HG02678 (cell line): ENCODE measurements at regions not wholly inside any gene's neighbourhood (a gene's known extent, or its start where the extent isn't known, plus 50 kb on each side); places are given as distances from the start of the nearest gene placed in this dataset.

Experiments
- ATAC-seq: cut with Tn5 transposase; IDR thresholded peaks from one replicate; pipeline ENCODE4 v1.9.1; 2021; ENCODE audit warnings: mild to moderate bottlenecking, moderate library complexity; ENCODE audit not compliant: unreplicated experiment

DNA sequence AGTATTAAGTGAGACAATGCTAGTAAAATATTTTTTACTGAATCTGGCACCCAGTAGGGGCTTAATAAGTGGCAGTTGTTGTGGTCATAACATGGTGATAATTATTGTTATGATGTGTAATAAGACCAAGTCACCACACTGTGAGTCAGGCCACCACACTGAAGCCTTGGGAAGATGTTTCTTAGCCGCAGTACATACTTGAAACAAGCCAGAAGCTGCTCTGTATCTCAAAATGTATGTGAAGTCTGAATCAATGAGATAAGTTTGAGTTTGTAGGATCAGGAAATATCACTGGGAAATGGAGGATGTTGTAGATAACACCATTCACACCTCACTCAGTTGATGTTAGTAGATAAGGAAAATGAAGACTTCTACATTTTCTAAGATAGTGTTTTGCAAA, 51.3 kb upstream of the PTPN3 start:
- ATAC-seq, result no peak

DNA sequence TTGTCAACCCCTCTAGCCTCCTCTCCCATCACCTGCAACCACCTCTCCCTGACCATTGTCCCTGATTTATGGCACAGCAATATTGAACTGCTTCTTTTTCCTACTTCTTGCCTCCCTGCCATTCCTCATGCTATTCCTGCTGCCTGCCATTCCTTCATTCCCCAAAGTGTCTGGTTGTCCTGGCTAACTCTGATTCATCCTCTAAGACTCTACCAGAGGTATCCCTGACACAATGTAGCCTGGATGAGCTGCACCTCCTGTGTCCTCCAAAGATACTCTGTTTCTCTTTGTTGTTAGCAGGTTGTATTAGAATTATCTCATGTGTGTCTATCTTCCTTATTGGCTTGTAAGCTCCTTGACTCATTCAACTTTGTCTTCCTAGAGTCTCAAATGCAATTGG, 53.5 kb upstream of the PTPN3 start:
- no peak for ATAC-seq

DNA sequence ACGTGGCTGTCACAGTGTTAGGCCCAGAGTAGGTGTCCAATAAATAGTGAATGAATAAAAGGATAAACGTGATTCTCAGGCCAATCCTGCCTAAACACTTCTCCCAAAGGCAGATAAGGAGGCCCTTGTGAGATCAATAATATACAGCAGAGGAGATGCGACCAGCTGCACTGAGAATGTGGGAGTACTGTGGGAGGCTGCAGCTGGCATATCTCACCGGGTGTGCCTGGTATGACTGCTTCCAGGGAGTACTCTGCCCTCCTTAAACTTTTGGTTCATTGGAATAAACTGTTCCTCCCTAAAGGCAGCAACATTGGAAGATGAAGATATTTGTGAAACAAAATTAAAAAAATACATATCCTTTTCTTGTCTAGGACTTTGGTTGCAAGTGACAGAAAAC, 57.1 kb upstream of the PTPN3 start:
- no peak for ATAC-seq

DNA sequence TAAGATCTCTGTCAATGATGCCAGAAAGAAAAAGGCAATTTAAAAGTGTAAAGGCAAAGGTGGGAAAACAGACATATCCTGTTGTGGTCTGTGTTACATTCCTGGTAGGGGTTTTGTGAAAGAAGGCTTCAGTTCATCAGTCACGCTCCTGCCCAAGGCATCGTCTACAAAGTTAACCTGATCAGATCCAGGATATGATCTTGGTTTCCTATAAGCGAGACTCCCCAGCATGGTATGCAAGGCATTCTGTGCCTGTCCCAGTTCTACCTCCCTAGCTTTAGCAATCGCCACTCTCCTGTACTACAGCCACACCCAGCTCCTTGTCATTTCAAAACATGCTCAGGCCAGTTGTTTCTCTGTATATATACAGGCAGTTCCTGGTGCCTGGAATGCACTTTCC, 58.0 kb upstream of the PTPN3 start:
- no peak for ATAC-seq

DNA sequence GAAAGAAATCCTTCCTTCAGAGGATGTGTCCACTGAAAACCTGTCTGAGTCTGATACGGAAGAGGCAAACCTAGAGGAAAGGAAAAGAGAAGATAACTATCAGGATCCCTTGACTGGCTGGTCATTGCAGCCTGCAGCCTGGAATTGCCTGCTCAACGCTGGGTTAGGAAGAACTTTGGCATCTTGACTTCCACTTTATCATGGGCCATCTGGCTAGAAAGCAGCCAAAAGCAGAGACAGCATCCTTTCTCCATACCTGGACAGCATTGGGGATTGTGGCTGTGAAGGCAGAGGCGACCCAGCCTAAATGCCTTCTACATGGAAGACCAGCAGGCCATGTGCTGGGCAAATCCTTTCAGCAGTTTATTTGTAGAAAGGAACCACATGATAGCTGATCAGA, 58.7 kb upstream of the PTPN3 start:
- no peak for ATAC-seq

DNA sequence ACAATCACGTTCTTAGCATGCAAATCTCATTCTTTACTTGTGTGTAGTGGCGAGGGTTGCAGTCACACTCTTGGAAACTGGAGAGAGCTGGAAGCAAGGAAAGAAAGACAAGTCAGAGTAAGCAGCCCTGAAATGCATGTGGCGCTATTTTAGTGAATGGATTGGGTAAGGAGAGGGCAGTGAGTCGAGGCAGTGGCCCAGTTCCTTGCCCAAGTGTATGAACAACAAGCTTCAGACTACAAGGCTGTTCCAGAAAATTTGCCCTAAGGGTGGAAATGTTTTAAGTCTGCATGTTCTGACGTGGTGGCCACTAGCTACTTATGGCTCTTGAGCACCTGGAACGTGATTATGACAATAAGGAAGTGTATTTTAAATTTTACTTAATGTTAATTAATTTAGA, 59.4 kb upstream of the PTPN3 start:
- no peak for ATAC-seq

DNA sequence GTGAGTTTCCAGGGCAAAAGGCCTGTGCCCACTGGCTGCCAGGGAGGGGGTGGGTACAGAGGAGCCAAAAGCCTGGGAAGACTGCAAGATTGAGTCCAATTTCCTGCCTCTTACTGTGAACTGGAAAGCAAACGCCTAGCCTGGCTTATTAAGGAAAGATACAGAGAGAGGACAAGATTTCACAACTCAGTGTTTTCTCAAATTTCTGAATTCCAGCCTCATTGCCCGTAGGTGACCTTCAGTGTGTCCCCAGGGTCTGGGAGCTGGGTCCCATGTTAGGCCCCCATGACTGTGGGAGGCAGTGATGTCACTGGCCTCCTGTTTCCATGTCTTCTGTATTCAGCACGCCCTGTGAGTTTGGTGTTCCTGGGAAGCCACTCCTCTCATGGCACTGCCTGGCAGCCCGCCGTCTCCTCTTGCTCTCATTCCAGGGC, 60.6 kb upstream of the PTPN3 start:
- ATAC-seq, result no peak

DNA sequence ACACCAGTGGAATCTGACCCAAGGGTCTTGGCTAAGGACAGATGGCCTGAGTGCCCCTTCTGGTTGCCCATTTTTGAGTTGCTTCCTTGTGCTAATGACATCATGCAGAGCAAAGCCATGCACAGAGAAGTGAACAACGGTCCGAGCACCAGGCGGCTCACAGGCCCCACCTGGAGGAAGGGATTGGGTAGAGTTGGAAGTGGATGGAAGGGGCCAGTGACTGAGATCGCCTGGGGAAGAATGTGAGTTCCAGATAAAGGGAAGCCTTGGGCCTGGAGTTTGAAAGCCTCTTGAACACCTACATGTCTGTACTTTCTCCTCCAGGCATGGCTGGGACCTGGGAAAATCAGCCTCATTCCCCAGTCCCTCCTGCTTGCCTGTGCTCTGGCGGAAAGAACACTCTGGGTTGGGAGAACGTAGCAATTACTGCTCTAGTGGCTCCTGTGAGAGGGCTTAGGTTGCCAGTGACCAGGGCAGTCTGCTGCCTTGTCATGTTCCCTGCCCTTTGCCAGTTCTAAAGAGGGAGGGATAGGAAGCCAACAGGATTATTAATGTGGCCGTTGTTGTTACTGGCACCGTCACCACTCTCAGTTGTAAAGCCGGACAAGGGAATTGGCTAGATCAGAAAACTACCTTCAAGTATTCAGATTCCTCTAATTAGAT, 62.5 kb upstream of the PTPN3 start:
- ATAC-seq, result no peak

DNA sequence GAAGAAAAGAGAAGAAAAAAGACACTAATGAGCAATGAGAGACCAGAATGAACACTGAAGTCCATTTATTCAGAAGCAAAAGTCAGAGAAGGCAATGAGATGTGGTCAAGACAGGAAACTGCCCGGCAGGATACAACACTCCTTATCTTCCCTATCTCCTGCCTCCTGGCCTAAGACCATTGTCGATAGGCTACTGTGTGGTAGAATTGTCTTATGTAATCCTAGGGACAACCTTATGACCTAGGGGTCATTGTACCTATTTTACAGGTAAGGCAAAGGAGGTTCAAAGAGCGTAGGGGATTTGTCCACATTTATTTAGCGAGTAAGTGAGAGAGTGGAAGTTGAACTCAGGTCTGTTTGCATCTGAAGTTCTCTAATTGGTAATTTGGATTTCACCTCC, 63.0 kb upstream of the PTPN3 start:
- no peak for ATAC-seq

DNA sequence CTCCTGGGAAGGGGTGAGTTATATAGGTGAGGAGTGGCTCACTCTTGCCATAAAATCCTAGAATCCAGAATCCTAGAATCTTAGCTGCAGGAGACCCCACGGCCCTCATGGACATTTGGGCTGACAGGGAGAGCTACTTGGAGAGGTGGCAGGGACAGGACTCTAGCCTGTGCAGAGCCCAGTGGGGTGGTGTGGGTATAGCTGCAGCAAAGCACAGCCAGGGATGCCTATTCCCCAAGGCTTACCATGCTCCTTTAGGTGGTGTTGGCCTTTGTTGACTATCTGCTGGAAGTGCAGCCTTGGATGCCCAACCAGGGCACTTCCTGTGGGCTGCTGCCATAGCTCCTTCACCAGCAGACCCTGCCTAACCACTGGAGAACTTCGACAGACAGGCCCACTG, 70.0 kb upstream of the PTPN3 start:
- no peak for ATAC-seq

DNA sequence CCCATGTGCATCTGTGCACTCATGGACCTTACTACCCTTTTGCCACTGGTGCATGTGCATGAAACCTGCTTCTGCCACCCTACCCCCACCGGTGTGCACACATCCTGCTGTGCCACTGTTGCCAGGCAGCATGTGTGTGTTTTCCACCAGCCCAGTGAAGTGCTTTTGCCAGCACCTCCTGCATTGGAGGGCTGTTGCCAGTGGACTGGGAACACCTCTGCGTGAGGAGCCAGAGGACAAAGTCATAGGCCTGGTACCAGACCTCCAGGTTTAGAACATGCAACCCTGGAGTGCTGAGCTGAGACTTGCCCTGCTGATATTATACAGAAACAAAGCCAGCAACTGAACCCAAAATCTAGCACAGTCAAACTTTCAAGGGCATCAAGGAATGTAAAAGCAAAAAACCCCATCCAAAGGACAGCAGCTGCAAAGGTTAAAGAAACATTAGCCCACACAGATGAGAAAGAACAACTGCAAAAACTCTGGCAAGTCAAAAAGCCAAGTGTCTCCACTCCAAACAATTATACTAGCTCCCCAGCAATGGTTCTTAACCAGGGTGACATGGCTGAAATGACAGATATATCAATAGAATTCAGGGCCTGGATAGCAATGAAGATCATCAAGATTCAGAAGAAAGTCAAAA, 70.6 kb upstream of the PTPN3 start:
- ATAC-seq, result no peak

DNA sequence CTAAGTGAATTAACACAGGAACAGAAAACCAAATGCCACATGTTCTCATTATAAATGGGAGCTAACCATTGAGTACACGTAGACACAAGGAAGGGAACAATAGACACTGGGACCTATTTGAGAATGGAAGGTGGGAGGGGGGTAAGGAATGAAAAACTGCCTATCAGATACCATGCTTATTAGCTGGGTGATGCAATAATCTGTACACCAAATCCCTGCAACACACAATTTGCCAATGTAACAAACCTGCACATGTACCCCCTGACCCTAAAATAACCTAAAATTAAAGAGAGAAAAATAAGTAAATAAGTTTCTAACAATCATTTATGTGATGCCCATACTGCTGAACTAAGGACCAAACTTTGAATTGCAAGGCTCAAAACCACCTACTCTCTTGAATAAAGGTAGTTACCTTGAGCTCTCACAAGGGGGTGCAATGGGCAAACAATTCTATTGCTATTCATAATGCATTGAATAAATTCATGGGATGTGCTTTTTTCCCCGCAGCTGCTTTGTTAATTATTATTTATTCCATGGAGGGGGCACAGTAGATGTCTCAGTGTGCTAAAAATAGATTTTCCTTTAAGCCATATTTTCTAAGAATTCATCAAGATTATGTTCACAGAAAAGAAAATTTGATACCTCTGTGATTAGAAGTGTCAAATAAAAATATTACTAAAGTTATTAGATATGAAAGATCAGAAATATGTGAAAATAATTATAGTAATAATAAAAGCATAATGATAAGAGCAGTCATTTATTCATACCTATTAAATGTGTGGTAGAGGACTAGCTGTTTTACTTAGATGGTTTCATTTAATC, 76.2 kb upstream of the PTPN3 start:
- ATAC-seq, result peak; percentile 64

DNA sequence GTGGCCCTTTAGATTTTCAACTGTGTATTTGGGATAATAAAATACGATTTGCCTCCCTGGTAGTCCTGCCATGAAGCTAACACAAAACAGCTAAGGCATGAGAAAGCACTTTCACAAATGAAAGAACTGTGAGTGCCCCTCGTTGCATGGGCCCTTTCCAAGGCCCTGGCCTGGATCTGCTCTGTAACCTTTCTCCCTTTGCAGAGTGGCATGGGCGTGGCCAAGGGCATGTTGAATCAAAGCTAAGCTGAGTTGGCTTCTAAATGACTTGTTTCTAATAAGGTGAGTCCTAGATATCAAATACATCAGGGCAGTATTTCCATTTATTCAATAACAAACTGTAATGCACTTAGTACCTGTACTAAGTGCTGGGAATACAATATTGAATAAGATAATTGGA, 78.7 kb upstream of the PTPN3 start:
- ATAC-seq, result no peak

DNA sequence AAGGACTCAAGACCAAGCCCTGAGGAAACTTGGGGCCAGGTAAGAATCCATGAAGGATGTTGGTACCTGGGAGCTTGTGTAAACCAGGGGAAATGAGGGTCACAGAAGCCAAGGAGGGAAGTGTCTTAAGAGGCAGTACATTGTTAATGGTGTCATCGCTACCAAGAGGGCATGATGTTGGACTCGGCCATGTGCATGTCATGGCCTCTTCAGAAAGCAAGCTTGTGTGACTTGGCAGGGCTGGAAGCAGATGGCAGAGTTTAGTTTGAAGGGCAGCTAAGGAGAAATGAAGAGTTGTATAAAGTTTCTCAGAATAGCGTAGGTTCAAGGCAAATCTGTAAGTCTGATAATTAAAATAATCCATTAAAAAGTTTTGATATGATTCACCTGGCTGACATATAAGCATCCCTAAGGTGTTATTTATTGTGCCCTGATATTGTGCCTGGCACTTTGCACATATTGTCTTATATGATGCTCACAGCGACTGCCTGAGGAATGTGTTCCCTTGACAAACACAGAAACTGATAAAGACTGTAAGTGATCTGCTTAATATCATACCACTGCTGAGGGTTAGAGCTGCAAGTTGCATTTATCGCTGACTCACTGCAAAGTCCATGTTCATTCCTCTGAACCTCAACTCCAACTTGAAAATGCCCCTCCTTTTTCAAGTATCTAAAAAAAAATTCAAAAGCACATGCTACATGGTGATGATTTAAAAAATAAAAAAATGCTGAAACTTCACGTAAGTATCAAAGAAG, 81.3 kb upstream of the PTPN3 start:
- no peak for ATAC-seq

DNA sequence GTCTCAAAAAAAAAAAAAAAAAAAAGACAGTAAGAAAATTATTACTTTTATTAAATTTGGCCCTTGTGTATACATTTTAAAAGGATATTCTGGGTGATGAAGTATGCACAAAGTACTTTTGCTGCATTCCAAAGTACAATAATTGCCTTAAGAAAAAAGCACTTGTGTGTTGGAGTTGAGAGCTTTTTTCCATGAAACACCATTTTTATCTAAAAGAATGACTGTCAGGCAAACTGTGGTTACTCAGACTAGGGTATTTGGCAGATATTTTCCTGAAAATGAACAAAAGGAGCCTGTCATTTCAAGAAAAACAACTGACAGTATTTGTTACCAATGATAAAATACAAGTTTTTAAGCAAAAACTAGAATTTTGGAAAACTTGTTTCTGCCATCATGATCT, 84.3 kb upstream of the PTPN3 start:
- ATAC-seq, result no peak

DNA sequence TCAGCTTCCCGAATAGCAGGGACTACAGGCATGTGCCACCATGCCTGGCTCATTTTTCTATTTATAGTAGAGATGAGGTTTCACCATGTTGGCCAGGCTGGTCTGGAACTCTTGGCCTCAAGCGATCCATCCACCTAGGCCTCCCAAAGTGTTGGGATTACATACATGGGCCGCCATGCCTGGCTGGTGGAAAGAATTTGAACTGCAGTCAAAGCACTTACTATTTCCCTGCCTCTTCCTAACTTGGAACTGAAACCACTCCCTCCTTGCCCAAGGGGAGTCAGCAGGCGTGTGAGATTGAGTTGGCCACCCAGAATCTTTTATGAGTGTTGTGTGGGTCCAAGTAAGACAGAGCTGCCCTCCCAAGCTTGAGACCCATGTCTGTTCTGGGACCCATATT, 86.1 kb upstream of the PTPN3 start:
- ATAC-seq, result no peak

DNA sequence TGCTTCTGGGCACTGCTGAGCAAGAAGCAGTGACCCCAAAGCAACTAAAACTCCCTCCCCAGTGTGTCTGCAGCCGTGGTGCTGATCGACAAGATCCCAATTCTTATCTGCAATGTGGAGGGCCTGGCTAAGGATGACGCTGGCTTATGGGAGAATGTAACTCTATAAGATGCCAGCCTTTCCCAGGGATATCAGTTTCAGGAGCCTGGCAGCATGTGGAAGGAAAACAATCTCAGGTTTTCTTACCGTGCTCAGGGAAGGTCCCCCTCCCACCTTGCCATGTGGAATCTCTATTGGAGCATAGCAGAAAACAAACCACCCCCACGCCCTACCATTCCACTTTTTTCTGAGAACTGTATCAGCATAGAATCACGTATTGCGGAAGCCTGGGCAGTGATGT, 87.7 kb upstream of the PTPN3 start:
- no peak for ATAC-seq

DNA sequence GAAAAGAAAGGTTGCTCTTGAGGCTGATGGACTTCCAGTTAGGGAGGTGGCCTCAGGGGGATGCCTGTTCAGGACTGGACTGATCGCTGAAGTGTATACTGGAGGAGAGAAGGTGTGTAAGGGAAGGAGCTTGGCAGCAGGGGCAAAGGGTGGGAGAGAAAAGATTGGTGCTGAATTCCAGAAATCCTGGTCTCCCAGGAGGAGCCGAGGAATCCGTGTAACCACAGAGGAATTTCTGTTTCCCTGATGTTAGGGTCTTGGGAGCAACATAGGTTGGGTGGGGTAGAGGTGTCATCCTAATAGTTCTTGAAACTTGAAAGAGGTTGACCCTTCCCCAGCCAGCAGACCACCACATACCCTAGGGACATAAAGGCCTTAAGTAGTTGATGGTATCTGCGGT, 88.9 kb upstream of the PTPN3 start:
- no peak for ATAC-seq

DNA sequence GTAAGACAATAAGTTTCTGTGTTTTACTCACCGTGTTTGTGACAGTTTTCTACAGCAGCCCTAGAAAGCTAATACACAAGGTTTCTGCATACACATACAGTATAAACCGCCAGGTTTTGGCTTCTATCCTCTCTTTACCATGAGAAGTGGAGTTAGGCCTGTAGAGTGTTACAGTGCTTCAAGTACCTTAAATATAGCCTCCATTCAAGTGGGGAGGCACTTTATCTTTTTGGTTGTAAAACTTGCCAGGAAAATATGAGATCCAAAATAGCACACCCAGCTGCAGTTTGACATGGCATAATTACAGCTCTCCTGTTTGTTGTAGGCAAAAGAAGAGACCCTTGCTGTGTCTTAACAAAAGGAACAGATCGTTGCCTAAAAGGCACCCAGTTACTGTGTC, 90.3 kb upstream of the PTPN3 start:
- ATAC-seq, result no peak

DNA sequence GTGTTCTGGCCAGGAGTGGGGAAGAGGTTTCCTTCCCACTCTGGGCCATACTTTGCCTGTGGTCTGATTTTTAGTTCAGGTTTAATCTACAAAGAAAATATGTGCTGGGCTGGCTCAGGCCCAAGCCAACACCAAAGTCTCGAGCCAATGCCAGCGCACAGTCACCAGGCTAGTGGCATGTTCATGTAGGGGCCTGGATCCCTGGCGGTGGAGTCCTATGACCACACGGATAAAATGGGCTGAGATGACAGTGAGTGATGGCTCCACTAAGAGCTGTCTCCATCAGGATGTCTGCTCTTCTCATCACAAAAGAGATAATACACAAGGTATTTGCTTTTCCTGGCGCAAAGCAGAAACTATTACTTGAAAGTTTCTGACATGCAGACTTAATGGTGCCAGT, 92.9 kb upstream of the PTPN3 start:
- ATAC-seq, result no peak

DNA sequence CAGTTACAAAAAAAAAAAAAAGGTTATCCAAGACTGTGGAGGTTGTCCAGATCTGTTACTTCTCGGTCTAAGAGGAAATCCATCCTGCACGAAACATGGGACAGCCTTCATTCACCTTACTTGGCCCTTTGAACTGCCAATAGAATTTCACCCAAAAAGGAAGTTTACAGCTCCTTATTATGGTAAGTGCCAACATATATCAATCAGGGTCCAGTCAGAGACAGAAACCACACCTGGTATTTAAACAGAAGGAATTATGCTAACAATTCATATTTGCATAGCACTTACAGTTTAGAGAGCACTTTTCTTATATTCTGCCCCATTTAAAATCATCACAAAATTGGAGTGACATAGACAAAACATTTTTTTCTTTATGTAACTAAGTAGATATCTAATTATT, 93.6 kb upstream of the PTPN3 start:
- ATAC-seq, result no peak

DNA sequence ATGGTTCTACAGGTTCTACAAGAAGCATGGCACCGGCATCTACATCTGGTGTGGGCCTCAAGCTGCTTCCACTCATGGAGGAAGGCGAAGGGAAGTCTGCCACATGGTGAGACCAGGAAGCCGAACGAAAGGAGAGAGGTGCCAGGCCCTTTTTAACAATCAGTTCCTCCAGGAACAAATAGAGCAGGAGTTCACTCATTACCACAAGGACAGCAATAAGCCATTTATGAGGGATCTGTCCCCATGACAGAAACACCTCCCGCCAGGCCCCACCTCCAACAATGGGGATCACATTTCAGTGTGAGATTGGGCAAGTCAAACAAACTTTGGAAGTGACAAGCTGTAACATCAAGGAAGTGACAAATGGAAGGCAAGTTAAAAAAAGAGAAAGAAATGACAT, 95.5 kb upstream of the PTPN3 start:
- ATAC-seq, result no peak
